Astrocyte of the hippocampus (primary cell): ENCODE measurements at regions not wholly inside any gene's neighbourhood (a gene's known extent, or its start where the extent isn't known, plus 50 kb on each side); places are given as distances from the start of the nearest gene placed in this dataset.
A peak's percentile ranks its signal among the peaks of the same experiment; 100 is the strongest.
"Not testable (repeated sequence)": the region's sequence is repeated elsewhere in the genome, so short reads cannot be mapped to it uniquely, and the experiment has no call there.

Experiments used
- DNase-seq: peaks from one replicate; pipeline ENCODE4 v3.0.0; 2011; ENCODE audit warnings: low read depth, low spot score

DNA sequence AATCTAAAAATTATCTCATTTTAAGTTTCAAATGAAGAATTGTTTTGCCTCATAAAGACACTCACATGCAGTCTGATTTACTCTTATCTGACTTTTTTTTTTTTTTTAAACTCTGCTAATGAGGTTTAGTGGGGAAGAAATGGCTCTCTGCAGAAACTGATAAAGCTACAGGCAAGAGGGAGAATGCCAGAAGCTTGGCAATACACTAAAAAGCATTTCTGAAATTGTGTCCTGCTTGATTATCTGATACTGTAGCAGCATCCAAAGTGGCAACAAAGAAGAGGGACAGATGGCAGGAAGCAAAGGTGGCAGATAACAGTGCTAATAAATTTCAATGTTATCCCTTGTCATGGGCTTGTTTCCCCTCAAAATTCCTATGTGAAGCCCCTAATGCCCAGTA is 1744.9 kb downstream of the NCAM2 start:
- DNase-seq, result no peak

DNA sequence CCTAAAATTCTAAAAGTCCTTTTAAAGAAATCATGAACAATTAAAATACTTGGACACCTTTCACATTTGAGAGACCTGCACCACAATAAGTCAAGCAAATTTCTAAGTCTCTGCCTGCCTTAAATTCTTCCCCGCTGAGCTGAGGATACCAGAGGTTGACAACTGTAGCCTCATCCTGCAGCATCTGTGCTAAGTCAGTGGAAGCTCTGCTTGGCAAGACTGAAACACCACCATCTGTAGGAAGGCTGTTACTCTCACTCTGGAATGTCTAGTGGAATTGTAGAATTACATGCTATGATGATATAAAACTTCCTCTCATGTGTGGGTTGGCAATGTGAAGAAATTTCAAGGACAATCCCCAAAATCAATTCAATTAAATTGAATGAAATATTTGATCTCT is 1756.5 kb downstream of the NCAM2 start:
- no peak for DNase-seq

DNA sequence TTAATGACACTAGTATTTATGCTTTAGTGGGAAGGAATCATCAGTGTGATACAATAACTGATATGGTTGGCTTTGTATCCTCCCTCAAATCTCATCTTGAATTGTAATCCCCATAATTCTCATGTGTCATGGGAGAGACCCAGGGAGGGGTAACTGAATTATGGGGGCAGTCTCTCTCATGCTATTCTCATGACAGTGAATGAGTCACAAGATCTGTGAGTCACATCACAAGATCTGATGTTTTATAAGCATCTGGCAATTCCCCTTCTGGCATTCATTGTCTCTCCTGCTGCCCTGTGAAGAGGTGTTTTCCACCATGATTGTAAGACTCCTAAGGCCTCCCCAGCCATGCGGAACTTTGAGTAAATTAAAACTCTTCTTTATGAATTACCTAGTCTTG is 1760.3 kb downstream of the NCAM2 start:
- no peak for DNase-seq

DNA sequence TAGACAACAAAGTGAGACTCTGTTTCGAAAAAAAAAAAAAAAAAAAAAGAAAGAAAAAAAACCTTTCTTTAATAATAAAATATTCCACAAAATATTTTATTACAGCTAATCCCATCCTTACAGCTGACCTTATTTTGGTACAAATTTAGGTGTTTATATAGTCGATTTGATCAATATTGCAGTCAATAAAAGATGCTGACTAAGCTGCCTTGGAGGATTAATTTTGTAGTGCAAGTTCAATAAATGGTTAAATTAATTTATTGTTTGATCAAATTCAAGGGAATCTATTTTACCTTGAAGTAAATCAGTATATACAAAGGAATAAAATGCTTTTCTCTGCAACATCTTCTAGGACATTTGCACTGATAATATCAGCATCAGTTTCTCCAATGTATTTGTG is 1764.3 kb downstream of the NCAM2 start:
- no peak for DNase-seq

DNA sequence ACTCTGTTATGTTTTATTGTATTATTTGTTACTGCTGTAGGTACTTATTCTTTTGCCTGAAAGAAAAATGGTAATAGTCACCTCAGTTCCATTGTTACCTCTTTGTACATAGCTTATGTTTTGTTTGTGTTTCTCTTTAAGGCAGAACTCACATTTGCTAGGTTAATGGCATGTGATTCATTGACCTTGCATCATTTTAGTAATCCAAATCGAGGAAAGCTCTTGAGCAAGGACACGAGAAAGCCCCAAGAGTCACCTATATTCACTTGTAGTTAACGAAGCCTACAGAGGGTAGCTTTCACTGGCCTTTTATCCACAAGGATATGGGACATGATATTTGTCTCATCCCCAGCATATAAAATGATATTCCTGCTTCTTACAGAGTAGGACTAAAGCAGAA is 1765.2 kb downstream of the NCAM2 start:
- DNase-seq, result no peak

DNA sequence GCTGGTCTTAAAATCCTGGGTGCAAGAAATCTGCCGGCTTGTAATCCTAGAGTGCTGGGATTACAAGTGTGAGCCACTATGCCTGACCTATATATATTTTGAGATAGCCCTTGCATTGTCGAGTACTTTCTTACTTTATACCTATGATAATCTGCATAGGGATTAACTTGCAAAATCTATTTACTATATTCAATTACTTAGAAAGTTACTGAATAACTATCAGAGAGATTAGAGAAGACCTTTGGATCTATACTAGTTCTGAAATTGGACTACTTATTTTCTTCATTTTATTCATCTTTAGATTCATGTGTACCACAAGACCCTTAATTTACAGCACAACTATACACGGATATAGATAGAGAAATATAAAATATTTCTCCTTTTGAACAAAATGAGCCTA is 1766.0 kb downstream of the NCAM2 start:
- no peak for DNase-seq

DNA sequence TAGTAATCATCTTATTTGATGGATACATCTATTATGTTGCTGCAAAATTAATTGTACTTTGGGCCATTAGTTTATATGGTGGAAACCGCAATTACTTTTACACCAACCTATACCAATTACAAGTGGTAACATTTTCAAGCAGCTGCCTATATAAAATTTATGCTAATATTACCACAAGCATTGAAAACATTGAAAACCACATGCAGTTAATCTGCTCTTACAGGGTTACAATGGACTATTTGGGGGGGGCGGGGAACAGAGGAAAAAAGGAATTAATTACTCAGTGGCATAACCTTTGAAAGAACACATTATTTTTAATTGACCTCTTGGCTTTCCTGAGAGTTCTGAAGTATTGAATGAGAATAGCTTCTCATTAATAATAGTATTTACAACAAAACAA is 1793.2 kb downstream of the NCAM2 start:
- DNase-seq, result no peak

DNA sequence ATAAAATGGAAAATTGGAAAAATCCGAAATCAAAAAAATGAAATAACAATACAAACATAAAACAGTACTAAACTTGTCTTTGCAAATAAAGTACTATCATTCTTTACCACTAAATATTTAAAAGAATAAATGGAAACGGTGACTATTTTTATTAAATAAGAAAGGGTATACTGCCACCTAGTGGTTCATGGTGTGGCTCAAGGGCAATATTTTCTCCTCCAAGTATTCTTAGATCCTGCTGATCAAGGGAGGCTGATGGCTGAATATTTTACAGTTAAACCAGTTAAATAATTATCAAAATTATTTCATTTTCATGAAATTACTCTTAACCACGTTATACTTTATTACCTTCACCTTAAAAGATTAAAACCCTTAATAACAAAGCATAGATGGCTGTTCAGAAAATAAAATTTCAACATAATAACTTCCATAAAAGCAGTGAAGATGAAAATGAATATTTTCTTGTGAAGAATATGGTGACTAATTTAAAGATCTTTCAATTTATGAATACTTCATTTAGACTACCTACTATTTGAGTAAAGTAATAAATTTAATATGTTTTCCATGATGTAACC is 1793.9 kb downstream of the NCAM2 start:
- peak; percentile 61 for DNase-seq

DNA sequence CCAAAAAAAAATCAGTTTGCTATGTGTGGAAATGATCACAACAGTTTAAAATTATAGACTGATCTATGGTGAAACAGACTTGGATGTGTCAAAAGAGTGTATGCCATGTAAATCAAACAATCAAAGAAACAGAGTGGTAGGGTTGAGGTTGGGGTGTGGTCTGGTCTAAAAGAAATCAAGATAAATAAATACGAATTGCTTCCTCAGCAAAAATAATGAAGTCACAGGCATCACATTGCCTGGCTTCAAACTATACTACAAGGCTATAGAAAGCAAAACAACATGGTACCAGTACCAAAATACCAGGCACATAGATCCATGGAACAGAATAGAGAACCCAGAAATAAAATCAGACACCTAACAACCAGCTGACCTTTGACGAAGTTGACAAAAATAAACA is 1796.9 kb downstream of the NCAM2 start:
- no peak for DNase-seq

DNA sequence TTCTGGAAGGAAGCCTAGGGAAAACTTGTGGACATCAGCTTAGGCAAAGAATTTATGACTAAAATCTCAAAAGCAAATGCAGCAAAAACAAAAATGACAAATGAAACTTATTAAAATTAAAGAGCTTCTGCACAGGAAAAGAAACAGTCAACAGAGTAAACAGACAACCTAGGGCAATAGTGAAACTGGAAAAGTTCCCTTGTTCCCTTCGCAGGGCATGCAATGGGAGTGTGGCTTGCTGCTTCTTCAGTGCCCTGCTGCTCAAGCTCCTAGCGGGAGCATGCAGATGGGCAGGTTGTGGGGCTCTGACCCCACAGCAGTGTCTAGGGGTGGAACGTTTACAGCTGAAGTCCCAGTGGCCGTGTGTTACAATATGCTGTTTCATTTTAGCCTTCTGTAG is 1797.4 kb downstream of the NCAM2 start:
- DNase-seq, result no peak

DNA sequence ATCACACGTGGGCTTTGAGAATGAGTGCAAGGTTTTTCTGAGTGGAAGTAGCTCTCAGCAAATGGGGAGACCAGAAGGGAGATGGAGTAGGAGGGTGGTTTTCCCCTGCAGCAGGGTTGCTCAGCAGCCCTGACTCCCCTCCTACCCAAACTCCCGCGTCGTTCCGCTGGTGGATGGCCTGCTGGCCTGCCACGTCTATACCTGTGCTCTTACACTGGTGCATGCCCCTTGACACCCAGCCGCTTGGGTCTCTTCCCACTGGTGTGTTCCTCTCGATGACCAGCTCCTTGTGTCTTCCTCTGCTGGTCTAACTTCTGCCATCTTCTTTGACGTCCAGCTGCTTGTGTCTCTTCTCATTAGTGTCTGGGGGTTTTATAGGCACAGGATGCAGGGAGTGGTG is 1797.9 kb downstream of the NCAM2 start:
- DNase-seq, result no peak

DNA sequence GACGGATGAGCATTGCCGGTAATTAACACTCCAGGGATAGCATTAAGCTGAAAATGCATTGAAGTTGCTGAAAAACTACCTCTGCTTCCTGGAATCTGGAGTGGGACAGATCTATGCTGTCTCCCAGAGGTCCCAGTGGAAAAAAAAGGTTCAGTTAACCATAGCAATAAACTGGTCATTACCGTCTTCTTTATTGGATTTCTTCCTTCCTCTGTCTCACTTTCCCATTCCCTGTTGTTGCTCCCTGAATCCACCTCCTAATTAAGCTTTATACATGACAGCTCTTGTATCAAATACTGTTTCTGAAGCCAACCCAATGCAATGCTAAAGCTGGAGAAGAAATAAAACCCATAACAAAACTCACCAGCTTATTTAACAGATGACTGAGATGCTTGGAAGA is 1805.9 kb downstream of the NCAM2 start:
- no peak for DNase-seq

DNA sequence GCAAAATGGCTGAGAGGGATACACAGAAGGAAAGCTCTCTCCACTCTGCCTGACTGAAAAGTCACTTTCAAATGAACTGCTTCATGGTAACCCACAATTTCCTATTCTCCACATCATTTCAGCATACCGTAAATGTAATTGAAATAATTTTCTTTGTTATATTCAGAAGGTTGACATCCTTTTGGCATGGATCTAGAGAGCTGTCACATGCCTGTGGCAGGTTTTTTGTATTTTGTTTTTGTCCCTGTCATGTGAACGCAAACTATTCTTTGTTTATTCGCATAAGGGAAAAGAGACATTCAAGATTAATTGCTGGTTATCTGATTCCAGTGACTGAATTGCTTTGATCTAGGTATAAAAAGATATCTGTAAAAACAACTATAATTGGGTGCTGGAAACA is 1808.1 kb downstream of the NCAM2 start:
- DNase-seq, result no peak

DNA sequence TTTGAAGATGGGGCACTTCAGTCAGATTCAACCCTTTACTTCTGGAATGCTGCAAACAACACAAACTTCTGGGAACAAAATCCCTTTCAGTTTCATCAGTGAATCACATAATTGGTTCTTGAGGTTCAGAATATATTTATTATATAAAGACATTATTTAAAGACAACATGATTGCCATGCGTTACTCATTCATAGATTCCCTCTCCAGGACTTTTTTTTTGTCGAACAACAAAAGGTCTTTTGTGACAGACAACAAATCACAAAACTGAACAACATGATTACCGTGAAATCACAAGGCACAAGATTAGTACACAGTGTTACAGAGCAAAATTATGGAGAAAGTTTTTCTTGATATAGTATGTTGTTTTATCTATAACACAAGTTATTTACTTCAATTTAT is 1815.0 kb downstream of the NCAM2 start:
- no peak for DNase-seq

DNA sequence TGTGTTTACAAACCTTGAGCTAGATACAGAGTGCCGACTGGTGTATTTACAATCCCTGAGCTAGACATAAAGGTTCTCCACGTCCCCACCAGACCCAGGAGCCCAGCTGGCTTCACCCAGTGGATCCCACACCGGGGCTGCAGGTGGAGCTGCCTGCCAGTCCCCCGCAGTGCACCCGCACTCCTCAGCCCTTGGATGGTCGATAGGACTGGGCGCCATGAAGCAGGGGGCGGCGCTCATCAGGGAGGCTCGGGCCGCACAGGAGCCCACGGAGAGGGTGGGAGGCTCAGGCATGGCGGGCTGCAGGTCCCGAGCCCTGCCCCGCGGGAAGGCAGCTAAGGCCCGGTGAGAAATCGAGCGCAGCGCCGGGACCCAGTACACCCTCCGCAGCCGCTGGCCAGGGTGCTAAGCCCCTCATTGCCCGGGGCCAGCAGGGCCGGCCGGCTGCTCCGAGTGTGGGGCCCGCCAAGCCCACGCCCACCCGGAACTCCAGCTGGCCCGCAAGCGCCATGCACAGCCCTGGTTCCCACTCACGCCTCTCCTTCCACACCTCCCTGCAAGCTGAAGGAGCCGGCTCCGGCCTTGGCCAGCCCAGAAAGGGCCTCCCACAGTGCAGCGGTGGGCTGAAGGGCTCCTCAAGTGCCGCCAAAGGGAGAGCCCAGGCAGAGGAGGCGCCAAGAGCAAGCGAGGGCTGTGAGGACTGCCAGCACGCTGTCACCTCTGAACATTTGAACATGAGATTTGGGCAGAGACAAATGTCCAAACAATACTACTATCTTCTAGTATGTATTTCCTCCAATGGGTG is 1820.7 kb downstream of the NCAM2 start:
- not testable (repeated sequence) for DNase-seq

DNA sequence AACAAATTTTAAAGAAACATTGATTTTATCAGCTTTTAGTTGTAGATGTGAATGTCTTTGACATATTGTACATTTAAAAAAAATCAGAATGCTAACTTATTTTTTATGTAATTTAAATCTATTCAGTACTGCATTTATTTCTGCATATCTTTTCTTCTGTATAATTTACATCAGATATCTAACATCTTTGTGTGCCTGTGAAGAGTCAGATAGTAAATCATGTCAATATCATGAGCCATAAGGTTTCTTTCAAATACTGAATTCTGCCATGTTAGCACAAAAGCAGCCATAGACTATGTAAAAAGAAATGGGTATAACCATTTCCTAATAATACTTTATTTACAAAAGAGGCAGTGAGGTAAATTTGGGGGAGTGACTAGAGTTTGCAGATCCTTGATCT is 1829.2 kb downstream of the NCAM2 start:
- DNase-seq, result no peak

DNA sequence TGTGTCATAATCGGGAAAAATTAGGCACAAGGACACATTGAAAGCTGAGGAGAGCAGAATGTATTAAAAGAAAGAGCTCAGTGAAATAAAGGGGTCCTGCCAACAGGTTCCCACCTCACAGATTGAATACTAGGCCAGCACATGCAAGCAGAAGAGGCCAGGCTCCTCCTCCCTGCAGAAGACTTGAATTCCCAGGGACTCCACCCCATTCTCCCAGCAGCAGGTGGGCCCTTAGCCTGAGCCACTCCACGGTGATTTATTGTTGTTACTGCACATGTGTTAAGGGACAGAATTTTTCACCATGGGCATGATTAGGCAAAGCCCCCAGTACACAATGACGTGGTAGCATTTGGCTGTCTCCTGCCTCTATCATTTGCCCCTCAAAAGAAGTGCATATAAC is 1844.7 kb downstream of the NCAM2 start:
- no peak for DNase-seq

DNA sequence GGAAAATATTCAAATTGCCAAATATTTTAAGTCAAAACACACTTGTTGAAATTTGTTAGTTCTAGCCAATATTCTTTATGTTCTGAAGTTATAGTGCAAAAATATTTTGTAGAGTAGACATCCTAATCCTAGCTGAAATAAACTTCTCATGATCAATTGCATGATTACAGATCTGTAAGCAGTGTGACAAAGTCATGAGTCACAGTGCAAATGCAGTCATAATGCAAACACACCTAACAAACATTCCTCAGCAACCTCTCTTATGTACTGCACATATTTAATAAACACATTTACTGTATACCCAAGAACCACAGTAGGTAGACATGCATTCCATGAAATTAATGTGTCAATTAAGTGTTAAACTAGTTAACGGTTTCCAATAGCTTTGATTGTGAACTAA is 1857.4 kb downstream of the NCAM2 start:
- no peak for DNase-seq

DNA sequence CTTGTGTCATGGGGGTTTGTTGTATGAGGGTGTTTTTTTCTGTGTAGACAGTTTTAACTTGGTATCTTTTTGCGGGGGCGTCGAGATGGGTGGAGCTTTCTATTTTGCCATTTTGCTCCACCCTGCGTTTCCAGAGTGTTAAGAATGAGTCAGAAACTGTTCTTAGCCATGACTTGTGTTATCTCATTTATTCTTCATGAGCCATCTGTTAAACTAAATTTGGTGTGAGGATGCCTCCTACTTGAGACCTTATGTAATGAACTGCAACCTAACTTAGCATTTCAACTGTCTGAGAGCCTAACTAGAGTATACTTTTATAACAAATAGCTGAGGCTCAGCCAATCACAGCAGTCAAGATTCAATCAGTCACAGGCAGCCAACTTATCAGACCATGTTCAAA is 1873.5 kb downstream of the NCAM2 start:
- DNase-seq, result no peak

DNA sequence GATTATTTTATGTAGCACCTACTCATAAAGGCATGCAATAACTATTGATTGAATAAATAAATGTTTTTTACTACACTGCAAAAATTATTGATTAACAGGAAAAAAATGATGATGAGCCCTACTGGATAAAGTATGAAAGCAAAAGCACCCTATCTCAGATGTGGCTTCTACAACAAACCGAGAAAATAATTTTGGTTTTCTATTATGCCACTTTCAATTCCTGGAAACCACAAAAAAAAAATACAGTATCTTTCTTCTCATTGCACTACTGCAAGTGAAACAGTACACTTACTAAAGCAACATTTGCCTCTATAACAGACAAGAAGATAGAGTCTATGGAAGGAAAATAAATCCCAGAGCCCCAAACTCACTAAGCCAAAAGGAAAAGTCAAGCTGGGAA is 1882.4 kb downstream of the NCAM2 start:
- peak; percentile 5 for DNase-seq

DNA sequence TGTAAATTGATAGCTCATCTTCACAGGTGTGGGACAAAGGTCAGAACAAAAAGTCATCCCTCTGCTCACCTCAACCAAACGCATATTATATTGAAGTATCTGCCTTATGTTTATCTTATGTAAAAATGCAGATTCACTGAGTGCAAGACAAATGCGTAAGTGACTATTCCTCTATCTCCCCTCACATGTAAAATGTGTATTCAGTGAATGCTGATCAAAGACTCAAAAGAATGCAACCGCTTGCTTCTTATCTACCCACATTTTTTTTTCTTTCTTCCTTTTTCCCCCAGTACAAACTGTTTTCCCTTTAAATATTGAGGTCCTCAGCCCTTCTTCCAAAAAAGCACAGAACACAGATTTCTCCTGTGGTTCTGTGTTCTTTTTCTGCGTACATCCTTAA is 1882.9 kb downstream of the NCAM2 start:
- DNase-seq, result no peak

DNA sequence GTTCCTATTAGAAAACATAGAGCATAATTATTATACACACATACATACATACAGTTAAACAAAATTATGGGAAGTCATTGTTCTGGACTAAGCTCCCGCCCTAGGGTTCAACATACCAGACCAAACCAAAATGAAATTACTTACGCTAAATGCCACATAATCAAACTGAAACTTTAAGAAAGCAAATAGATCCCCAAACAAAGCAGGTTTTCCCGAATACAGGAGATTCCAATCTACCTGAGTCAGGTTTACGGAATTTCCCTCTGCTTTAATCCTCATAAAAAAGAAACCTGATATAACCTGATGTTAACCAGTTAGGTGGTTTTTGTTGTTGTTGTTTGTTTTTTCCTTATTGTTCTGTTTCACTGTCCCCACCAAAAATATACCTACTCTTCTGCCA is 1886.9 kb downstream of the NCAM2 start:
- peak; percentile 34 for DNase-seq

DNA sequence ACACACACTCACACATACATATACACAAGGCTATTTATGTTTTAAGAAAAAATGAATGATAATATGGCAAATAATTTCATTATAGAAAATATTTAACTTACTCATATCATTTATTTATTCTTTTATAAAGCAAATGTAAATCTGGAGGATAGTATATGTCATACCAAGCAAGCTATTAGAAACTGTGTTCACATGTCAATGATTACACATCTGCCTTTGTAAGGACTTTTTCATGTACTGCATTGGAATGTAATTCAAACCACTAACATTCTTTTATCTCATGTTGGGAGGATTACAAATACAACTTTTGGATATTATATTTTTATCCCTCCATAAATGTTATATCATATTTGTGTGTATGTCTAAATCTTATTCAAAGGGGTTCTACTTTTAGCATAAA is 1887.4 kb downstream of the NCAM2 start:
- no peak for DNase-seq

DNA sequence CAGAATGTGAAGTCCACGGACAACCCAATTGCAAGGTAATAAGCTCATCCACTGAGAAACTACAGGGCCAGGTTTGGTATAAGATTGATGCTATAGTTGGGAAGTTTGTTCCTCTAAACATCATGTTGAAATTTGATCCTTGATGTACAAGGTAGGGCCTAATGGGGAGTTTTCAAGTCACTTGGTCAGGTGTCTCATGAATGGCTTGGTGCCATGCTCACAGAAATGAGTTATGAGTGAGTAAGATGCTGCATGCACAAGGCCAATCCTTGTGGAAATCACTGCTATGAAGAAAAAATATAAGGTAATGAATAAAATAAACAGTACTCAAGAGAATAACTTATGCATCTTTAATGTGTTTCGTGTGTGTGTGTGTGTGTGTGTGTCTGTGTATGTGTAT is 1891.2 kb downstream of the NCAM2 start:
- DNase-seq, result no peak
